ENCODE measurements at regions not wholly inside any gene's neighbourhood (a gene's known extent, or its start where the extent isn't known, plus 50 kb on each side); places are given as distances from the start of the nearest gene placed in this dataset.

GRCh38 chr18:23363865-23364570 lies 89.1 kb upstream of the RIOK3 start:
- no peak for DNase-seq (ENCODE audit: low spot score)
- TF ChIP-seq EZH2phosphoT487 (IDR thresholded peaks at IDR 0.05; ENCODE audit: borderline replicate concordance, low read depth, low read length), result no peak
- no peak for TF ChIP-seq CTCF (conservative IDR thresholded peaks at IDR 0.05; ENCODE audit: low read length)
- H3K4me3 ChIP-seq (ENCODE audit: low read depth, low read length, poor library complexity, severe bottlenecking), result no peak overlapping the region
- peaks cover 6% of the 10 kb centered on the region for H3K4me1 ChIP-seq (ENCODE audit: insufficient read depth, low read length, poor library complexity, severe bottlenecking)
- H3K27ac ChIP-seq (ENCODE audit: low read depth, low read length, poor library complexity, severe bottlenecking), result no peak overlapping the region
- no peaks in the 10 kb centered on the region for H3K79me2 ChIP-seq (ENCODE audit: insufficient read depth, low read depth, low read length)
- ChIA-PET POLR2A (interaction anchor here (0.6 kb wide), 1 partner anchor 199 kb away, joined by 4 read pairs; no protein-coding TSS in a partner anchor), CTCF (ENCODE audit: unreplicated experiment) (no interaction called here)
- no peak overlapping the region for H2AFZ ChIP-seq (ENCODE audit: low read length)
- no peaks in the 10 kb centered on the region for H3K9me2 ChIP-seq (ENCODE audit: insufficient read depth, low read length)
- peaks cover 13% of the 10 kb centered on the region; the same call in 1 of the 2 replicates for H3K9me3 ChIP-seq (ENCODE audit: low read length)
- no TSS peak for BruUV-seq (replicated peaks)
- peaks cover 13% of the 10 kb centered on the region for H3K36me3 ChIP-seq (ENCODE audit: insufficient read depth, low read length)
- intact Hi-C loops (cut with micrococcal nuclease; ENCODE audit: unreplicated experiment), result no loop called here
- H4K20me1 ChIP-seq (ENCODE audit: insufficient read depth, low read length), result no peaks in the 10 kb centered on the region
- H3K4me2 ChIP-seq (ENCODE audit: low read length), result no peak overlapping the region

GRCh38 chr18:23365602-23366001 lies 87.5 kb upstream of the RIOK3 start:
- Histone ChIP-seq H3K36me3 (ENCODE audit: insufficient read depth, low read length) (no peaks in the 10 kb centered on the region; the same call in 1 of the 2 replicates), H3K4me2 (ENCODE audit: low read length) (no peak overlapping the region), H2AFZ (ENCODE audit: low read length) (no peak overlapping the region), H3K27ac (ENCODE audit: low read depth, low read length, poor library complexity, severe bottlenecking) (no peak overlapping the region), H4K20me1 (ENCODE audit: insufficient read depth, low read length) (no peaks in the 10 kb centered on the region), H3K4me3 (ENCODE audit: low read depth, low read length, poor library complexity, severe bottlenecking) (no peak overlapping the region), H3K9me2 (ENCODE audit: insufficient read depth, low read length) (no peaks in the 10 kb centered on the region), H3K4me1 (ENCODE audit: insufficient read depth, low read length, poor library complexity, severe bottlenecking) (no peaks in the 10 kb centered on the region), H3K9me3 (ENCODE audit: low read length) (no peaks in the 10 kb centered on the region), H3K79me2 (ENCODE audit: insufficient read depth, low read depth, low read length) (no peaks in the 10 kb centered on the region)
- ChIA-PET CTCF (ENCODE audit: unreplicated experiment) (no interaction called here), POLR2A (interaction anchor here (0.6 to 1.5 kb wide), 2 partner anchors 232 to 342 kb away, joined by 3 to 5 read pairs; no protein-coding TSS in a partner anchor)
- DNase-seq (ENCODE audit: low spot score), result no peak
- BruUV-seq (replicated peaks), result no TSS peak
- intact Hi-C loops (cut with micrococcal nuclease; ENCODE audit: unreplicated experiment), result no loop called here
- TF ChIP-seq CTCF (conservative IDR thresholded peaks at IDR 0.05; ENCODE audit: low read length) (no peak), EZH2phosphoT487 (IDR thresholded peaks at IDR 0.05; ENCODE audit: borderline replicate concordance, low read depth, low read length) (no peak)

- no peaks in the 10 kb centered on the region for H3K9me2 ChIP-seq (ENCODE audit: insufficient read depth, low read length)
- no peaks in the 10 kb centered on the region for H3K9me3 ChIP-seq (ENCODE audit: low read length)
- no peak overlapping the region for H3K4me2 ChIP-seq (ENCODE audit: low read length)
- H3K36me3 ChIP-seq (ENCODE audit: insufficient read depth, low read length), result 0 out of 2 replicates have a peak, but pooled peaks cover 6% of the 10 kb centered on the region
- no peaks in the 10 kb centered on the region for H4K20me1 ChIP-seq (ENCODE audit: insufficient read depth, low read length)
- no peaks in the 10 kb centered on the region for H3K79me2 ChIP-seq (ENCODE audit: insufficient read depth, low read depth, low read length)
- ChIA-PET CTCF (ENCODE audit: unreplicated experiment) (no interaction called here), POLR2A (interaction anchor here (1.7 kb wide), 1 partner anchor 17 kb away, joined by 4 read pairs; no protein-coding TSS in a partner anchor)
- no peak overlapping the region for H3K4me3 ChIP-seq (ENCODE audit: low read depth, low read length, poor library complexity, severe bottlenecking)
- H2AFZ ChIP-seq (ENCODE audit: low read length), result no peak overlapping the region
- no peak for TF ChIP-seq CTCF (conservative IDR thresholded peaks at IDR 0.05; ENCODE audit: low read length)
- TF ChIP-seq EZH2phosphoT487 (IDR thresholded peaks at IDR 0.05; ENCODE audit: borderline replicate concordance, low read depth, low read length), result no peak
- no TSS peak for BruUV-seq (replicated peaks)
- intact Hi-C loops (cut with micrococcal nuclease; ENCODE audit: unreplicated experiment), result no loop called here
- no peak overlapping the region for H3K27ac ChIP-seq (ENCODE audit: low read depth, low read length, poor library complexity, severe bottlenecking)
- DNase-seq (ENCODE audit: low spot score), result no peak
- H3K4me1 ChIP-seq (ENCODE audit: insufficient read depth, low read length, poor library complexity, severe bottlenecking), result no peaks in the 10 kb centered on the region
Measured at GRCh38 chr18:23369266-23369665, 83.8 kb upstream of the RIOK3 start.
